Renal pelvis (tissue), 1 donor: ENCODE measurements at regions not wholly inside any gene's neighbourhood (a gene's known extent, or its start where the extent isn't known, plus 50 kb on each side); places are given as distances from the start of the nearest gene placed in this dataset.

ENCODE experiments used
- DNase-seq: peaks from one replicate; pipeline ENCODE4 v3.0.0-alpha.2; 2013

DNA sequence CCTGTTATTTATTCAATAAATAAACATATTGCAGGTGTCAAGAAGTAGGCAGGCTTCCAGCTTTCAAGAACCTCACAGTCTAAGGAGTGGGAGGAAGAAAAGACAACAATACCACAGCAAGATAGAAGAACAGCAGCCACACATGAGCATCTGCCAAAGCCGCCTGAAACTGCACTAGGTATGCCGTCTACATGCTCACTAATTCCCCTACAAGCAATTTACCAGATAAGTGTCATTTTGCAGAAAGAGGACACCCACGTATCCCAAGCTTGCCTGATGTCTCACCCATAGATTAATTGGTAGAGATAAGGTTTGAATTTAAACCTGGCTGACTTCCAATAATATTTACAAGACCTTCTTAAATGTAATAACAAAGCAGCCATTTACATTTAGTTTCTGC, 439.4 kb upstream of the CPEB2 start:
- DNase-seq = no peak

DNA sequence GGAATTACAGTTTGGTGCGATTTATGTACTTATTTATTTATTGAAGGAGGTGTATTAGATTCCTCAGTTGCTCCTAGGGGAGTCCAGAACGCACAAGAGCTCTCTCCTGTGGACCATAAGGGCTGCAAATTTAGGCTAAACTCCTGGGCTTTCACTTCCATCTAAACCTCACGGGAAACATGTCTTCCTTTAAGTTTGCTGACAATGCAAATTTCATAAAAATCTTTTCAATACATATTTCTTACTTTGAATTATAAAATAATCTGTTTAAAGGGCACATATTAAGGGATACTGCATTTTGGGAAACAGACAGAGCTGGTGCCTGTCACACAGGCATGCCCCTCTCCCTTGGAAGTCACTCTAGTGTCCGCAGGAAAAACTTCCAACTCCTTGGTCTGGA, 438.0 kb upstream of the CPEB2 start:
- DNase-seq = no peak

DNA sequence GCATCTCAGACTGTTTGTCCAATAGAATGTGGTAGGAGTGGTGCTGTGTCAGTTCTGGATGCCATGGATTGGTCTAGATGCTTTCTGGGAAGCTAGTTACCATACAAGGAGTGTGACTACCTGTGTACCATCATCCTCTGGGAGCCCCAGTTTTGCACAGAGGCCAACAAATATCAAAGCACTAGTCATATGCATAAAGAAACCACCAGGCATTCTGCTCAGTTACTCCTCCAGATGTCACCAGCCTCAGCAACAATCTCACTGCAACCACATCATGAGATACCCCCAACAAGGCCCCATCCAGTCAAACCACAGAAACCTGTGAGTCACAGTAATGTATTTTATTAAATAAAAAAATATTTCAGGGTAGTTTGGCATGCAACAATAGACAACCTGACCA, 435.8 kb upstream of the CPEB2 start:
- no peak for DNase-seq

DNA sequence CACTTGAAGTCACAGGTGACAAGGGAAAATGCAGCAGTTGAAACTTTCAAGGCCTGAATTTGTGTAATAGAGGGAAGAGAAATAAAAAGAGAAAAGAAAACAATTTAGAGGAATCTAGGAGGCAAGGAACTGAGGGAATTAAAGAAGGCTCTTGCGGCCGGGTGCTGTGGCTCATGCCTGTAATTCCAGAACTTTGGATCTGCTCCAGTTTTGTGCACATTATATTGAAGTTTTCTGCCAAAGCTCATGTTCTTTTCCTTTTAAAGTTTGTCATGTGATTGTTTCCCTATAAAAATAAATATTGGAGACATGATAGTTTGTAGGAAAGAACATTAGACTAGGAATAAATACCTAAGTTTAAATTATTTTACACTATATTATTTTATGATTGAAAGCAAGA, 433.9 kb upstream of the CPEB2 start:
- DNase-seq = no peak

- DNase-seq = no peak
These were observed 427.0 kb upstream of the CPEB2 start for GRCh38 chr4:14575289-14575688.

- no peak for DNase-seq
These were observed 426.4 kb upstream of the CPEB2 start for GRCh38 chr4:14575919-14576318.

DNA sequence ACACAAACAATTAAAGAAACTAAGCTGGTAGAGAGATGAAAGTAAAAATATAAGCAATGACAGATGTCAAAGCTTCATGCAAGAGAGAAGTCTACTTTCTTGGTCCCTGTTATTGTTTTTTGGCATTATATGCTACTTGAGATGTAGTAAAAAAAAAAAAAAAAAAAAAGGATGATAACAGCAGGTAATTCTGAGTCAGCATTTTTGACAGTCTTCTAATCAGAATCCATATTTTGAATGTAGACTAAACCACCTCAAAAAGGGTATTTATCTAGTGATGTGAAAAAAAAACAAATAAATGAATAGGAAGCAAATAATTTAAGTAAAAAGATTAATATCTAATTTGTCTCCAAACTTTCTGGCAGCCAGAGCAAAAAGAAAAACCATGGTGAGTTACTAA, 422.2 kb upstream of the CPEB2 start:
- DNase-seq = no peak

- DNase-seq = no peak
These were observed 420.5 kb upstream of the CPEB2 start for GRCh38 chr4:14581741-14582140.

- no peak for DNase-seq
These were observed 419.6 kb upstream of the CPEB2 start for GRCh38 chr4:14582677-14583076.

DNA sequence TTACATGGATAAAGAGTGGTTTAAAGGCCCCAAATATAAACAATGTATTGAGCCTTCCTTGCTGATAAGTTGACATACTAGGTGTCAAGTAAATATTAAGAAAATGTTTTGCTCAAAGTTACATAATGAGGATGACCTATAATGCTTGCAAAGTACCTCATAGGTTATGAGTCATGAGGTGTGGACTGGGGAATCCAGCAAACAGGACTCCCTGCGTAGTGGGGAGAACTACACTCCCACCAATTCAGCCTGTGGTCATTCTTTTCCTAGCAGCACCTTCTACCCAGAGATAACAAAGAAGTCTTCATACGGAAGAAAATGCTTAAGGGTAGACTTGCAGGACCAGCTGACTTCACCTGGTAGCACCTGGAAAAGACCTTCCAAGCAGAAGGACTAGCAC, 418.9 kb upstream of the CPEB2 start:
- no peak for DNase-seq

- DNase-seq = no peak
These were observed 418.5 kb upstream of the CPEB2 start for GRCh38 chr4:14583752-14584151.

GRCh38 chr4:14592950-14593349, 409.3 kb upstream of the CPEB2 start:
- no peak for DNase-seq

DNA sequence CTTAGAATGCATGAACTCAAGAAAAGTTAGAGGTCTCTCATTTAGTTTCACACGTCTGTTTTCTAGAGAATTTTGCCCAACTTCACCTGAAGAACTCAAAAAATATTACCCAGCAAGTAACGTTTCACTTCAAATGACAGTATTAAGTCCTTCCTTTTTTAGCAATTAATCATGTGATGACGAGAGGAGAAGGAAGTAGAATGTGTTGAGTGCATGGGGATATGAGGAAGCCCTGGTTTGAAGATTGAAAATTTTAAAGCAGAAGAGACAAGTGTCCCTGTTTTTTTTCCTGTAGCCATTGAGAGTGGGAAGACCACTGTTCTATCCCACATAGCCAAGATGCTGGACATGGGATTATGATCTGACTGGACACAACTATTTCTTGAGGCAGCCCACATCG, 406.3 kb upstream of the CPEB2 start:
- DNase-seq = no peak

DNA sequence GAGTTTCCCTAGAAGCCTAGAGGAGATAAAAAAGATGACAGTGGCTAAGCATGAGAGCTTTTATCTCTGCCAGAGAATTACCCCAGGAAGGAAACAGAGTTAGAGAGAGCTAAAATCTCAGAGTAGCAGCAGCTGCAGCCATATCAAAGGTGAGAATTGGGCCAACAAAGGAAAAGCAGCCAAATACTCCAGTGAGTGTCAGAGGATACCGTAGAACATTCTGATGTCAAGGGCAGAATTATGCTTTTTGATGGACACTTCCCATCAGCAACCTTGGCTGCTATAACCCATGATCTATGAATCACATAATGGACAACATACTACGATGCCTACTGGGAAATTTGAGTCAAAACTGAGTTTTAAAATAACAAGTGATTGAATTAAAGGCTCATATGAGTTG, 405.8 kb upstream of the CPEB2 start:
- no peak for DNase-seq

GRCh38 chr4:14596904-14597303, 405.4 kb upstream of the CPEB2 start:
- DNase-seq = no peak

DNA sequence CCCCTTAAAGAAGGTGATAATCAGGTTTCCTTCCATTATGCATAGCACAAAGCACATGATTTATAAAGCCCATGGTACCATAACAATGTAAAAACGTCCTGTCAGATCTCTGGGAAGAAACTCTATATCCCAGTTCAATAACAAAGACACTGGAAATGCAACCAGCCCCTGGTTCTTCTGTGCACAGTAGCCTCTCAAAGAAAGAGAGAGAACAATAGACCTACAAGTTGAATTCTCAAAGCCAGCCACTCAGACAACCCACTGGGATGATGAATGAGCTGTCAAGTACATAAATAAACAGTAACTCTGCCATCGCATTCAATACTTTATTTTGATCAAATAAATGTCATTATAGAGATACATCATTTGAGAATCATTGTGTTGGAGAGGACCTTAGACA, 400.1 kb upstream of the CPEB2 start:
- no peak for DNase-seq

- no peak for DNase-seq
These were observed 395.3 kb upstream of the CPEB2 start for GRCh38 chr4:14607001-14607400.

DNA sequence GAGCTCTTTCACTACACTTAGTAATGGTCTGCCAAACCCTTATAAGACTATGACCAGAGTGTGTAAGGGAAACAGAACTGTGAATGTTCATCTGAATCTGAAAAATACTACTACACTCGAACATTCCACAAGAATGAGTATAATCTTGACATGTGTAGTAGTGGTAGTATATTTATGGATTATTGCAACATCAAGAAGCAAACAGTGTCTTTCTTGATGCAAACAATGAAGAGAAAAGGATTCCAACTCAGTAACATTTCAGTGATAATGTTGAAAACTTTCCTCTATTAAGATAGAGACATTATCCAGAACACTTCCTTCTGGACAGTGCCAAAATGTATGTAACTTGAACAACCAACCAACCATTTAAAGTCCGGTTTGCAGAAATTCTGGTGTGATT, 394.7 kb upstream of the CPEB2 start:
- no peak for DNase-seq

- DNase-seq = no peak
These were observed 393.7 kb upstream of the CPEB2 start for GRCh38 chr4:14608630-14609029.

- no peak for DNase-seq
These were observed 387.4 kb upstream of the CPEB2 start for GRCh38 chr4:14614840-14615239.

GRCh38 chr4:14615671-14616070, 386.6 kb upstream of the CPEB2 start:
- DNase-seq = no peak

- DNase-seq = no peak
These were observed 381.6 kb upstream of the CPEB2 start for GRCh38 chr4:14620567-14621141.

GRCh38 chr4:14621731-14622463, 380.4 kb upstream of the CPEB2 start:
- DNase-seq = peak; percentile 19

- DNase-seq = no peak
These were observed 375.2 kb upstream of the CPEB2 start for GRCh38 chr4:14627038-14627437.
